DOHH2 (cell line): ENCODE measurements at regions not wholly inside any gene's neighbourhood (a gene's known extent, or its start where the extent isn't known, plus 50 kb on each side); places are given as distances from the start of the nearest gene placed in this dataset.

Source experiments
- H3F3A ChIP-seq: fragments of 200-600 bp; sonication (generic), shearing (Covaris generic); 2 replicates; pipeline ENCODE4 v1.6.0; 2016; ENCODE audit warnings: antibody characterized with exemption, mild to moderate bottlenecking; ENCODE audit not compliant: control insufficient read depth, insufficient read depth
- H3K27ac ChIP-seq: fragments of 200-600 bp; sonication (generic); 2 replicates; pipeline ENCODE4 v1.5.1; 2014; ENCODE audit warnings: low read depth, mild to moderate bottlenecking, low read length, moderate library complexity
- H3K27me3 ChIP-seq: fragments of 200-600 bp; sonication (generic); 2 replicates; pipeline ENCODE4 v1.6.1; 2014; ENCODE audit warnings: mild to moderate bottlenecking, low read length, mixed read lengths; ENCODE audit not compliant: control insufficient read depth
- H3K36me3 ChIP-seq: fragments of 200-600 bp; sonication (generic); 2 replicates; pipeline ENCODE4 v1.6.1; 2014; ENCODE audit warnings: mild to moderate bottlenecking, low read length, moderate library complexity, mixed read lengths; ENCODE audit not compliant: control insufficient read depth
- H3K4me1 ChIP-seq: fragments of 200-600 bp; sonication (generic); 2 replicates; pipeline ENCODE4 v1.6.1; 2014; ENCODE audit warnings: mild to moderate bottlenecking, low read length, mixed read lengths; ENCODE audit not compliant: control insufficient read depth
- H3K4me2 ChIP-seq: fragments of 200-600 bp; sonication (generic); 2 replicates; pipeline ENCODE4 v1.6.0; 2014; ENCODE audit warnings: mild to moderate bottlenecking, low read length, moderate library complexity
- H3K4me3 ChIP-seq: fragments of 200-600 bp; sonication (generic); 2 replicates; pipeline ENCODE4 v1.5.1; 2014; ENCODE audit warnings: mild to moderate bottlenecking, low read length, mixed read lengths
- H3K79me2 ChIP-seq: fragments of 200-600 bp; sonication (generic); 2 replicates; pipeline ENCODE4 v1.6.1; 2014; ENCODE audit warnings: mild to moderate bottlenecking, low read length, mixed read lengths; ENCODE audit not compliant: control insufficient read depth
- H3K9me2 ChIP-seq: fragments of 200-600 bp; sonication (generic); replicated peaks from 2 replicates; pipeline ENCODE4 v1.6.1; 2014; ENCODE audit warnings: mild to moderate bottlenecking, low read length, mixed read lengths; ENCODE audit not compliant: control insufficient read depth
- H3K9me3 ChIP-seq: fragments of 200-600 bp; sonication (generic); 2 replicates; pipeline ENCODE4 v1.6.1; 2014; ENCODE audit warnings: antibody characterized with exemption, low read length, mixed read lengths; ENCODE audit not compliant: control insufficient read depth, insufficient read depth
- H4K20me1 ChIP-seq: fragments of 200-600 bp; sonication (generic); 2 replicates; pipeline ENCODE4 v1.6.0; 2014; ENCODE audit warnings: low read depth, mild to moderate bottlenecking, antibody characterized with exemption, low read length, moderate library complexity; ENCODE audit not compliant: control insufficient read depth, insufficient read depth
- EZH2phosphoT487 ChIP-seq: fragments of 200-600 bp; sonication (generic); IDR thresholded peaks from 2 replicates; pipeline ENCODE4 v1.6.1; 2017; ENCODE audit warnings: borderline replicate concordance, mild to moderate bottlenecking, antibody characterized with exemption, low read length, moderate library complexity, mixed read lengths
- TF ChIP-seq, protein P1 (sequence below): fragments of 200-600 bp; sonication (generic); IDR thresholded peaks from one replicate; pipeline ENCODE4 v1.5.1; 2014; ENCODE audit warnings: antibody characterized with exemption, mild to moderate bottlenecking, low read depth, low read length; ENCODE audit not compliant: poor library complexity, severe bottlenecking

DNA sequence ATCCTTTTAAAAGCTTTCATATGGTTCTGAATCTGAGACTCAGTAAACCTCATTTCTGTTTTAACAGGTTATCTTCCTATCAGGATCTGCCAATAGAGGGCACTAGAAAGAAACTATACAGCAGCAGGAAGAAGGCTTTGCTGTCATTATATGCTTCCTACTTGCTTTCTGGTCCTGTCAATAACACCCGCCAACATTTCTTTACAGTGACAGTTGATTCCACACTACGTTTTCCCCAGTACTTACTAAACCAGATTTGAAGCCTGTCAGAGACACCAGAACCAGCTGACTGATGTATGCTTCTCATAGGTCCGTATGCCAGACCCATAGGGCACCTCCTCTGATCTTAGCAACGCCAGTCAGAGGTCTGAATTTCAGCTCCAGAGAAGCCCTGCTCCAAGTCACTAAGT, 341.0 kb upstream of the NEGR1 start:
- H3K4me1 ChIP-seq = no peaks in the 10 kb centered on the region
- H3K27me3 ChIP-seq = no peaks in the 10 kb centered on the region
- no peak overlapping the region for H3K27ac ChIP-seq
- H4K20me1 ChIP-seq = no peaks in the 10 kb centered on the region
- TF ChIP-seq, protein P1, sequence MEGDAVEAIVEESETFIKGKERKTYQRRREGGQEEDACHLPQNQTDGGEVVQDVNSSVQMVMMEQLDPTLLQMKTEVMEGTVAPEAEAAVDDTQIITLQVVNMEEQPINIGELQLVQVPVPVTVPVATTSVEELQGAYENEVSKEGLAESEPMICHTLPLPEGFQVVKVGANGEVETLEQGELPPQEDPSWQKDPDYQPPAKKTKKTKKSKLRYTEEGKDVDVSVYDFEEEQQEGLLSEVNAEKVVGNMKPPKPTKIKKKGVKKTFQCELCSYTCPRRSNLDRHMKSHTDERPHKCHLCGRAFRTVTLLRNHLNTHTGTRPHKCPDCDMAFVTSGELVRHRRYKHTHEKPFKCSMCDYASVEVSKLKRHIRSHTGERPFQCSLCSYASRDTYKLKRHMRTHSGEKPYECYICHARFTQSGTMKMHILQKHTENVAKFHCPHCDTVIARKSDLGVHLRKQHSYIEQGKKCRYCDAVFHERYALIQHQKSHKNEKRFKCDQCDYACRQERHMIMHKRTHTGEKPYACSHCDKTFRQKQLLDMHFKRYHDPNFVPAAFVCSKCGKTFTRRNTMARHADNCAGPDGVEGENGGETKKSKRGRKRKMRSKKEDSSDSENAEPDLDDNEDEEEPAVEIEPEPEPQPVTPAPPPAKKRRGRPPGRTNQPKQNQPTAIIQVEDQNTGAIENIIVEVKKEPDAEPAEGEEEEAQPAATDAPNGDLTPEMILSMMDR = peak; percentile 63
- no peak for TF ChIP-seq EZH2phosphoT487
- no peaks in the 10 kb centered on the region for H3K9me2 ChIP-seq
- H3K4me2 ChIP-seq = peak overlapping the region; percentile 34; the same call in 1 of the 2 replicates
- H3K36me3 ChIP-seq = no peaks in the 10 kb centered on the region
- no peaks in the 10 kb centered on the region for H3F3A ChIP-seq
- no peaks in the 10 kb centered on the region for H3K9me3 ChIP-seq
- H3K4me3 ChIP-seq = peak overlapping the region; percentile 24; the same call in 1 of the 2 replicates
- no peaks in the 10 kb centered on the region for H3K79me2 ChIP-seq

DNA sequence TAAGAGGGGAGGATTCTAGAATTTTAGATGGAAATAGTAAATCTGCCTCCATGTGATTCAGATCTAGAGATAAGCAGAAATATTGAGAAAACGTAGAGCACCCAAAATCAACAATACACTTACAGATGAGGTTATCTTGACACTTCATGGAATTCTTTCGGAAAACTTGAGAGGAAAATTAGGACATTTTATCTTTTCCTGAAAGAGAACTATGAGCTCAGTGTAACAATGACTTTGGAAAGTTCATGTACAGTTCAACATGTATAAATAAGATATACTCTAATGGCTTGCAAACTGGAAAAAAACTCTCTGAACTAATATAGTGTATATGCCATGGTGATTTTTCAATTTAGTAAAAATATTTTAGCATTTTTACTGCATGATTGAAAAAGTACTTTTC, 338.1 kb upstream of the NEGR1 start:
- H3K27ac ChIP-seq = no peak overlapping the region
- no peaks in the 10 kb centered on the region for H3K79me2 ChIP-seq
- H3K4me2 ChIP-seq = no peak overlapping the region
- H3K27me3 ChIP-seq = no peaks in the 10 kb centered on the region
- H3K4me3 ChIP-seq = no peak overlapping the region
- H3F3A ChIP-seq = no peaks in the 10 kb centered on the region
- TF ChIP-seq, protein P1 = no peak
- TF ChIP-seq EZH2phosphoT487 = no peak
- no peaks in the 10 kb centered on the region for H4K20me1 ChIP-seq
- no peaks in the 10 kb centered on the region for H3K4me1 ChIP-seq
- no peaks in the 10 kb centered on the region for H3K9me2 ChIP-seq
- H3K36me3 ChIP-seq = no peaks in the 10 kb centered on the region
- H3K9me3 ChIP-seq = no peaks in the 10 kb centered on the region

DNA sequence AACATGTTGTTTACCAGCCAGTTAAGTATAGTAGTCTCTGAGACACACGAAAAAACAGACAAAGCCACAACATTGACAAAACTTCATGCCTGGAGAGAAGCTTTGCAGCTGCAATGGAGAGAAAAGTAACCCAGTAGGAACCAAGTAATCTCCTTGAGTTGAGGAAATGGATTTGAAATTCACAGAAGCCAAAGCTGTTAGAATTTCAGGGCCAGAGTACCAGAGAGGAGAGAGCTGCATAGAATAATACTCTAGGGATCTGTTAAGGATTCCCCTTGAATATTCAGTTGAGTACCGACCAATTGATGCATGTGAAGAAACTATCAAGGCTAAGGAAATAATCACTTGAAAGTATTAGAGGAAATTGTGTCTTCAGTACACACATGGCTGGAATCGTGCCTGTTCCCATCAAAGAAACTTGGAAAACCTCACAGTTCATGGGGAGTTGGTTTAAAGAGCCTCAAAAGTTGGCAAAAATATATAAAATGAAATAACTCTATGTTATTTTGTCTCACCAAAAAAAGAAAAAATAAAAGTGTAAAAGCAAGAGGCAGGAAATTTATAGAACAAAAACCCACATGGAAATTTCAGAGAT, 324.0 kb upstream of the NEGR1 start:
- H3K4me2 ChIP-seq = no peak overlapping the region

More for the DNA sequence above, 324.0 kb upstream of the NEGR1 start:
- Histone ChIP-seq H3K27me3 (no peaks in the 10 kb centered on the region), H3K9me2 (no peaks in the 10 kb centered on the region), H3K27ac (no peak overlapping the region), H4K20me1 (no peaks in the 10 kb centered on the region), H3K36me3 (no peaks in the 10 kb centered on the region), H3K4me3 (no peak overlapping the region), H3K79me2 (no peaks in the 10 kb centered on the region), H3F3A (no peaks in the 10 kb centered on the region), H3K9me3 (no peaks in the 10 kb centered on the region), H3K4me1 (no peaks in the 10 kb centered on the region)
- TF ChIP-seq EZH2phosphoT487 = no peak
- TF ChIP-seq, protein P1 = no peak
